Hepatic stellate cell (primary cell): ENCODE measurements at regions not wholly inside any gene's neighbourhood (a gene's known extent, or its start where the extent isn't known, plus 50 kb on each side); places are given as distances from the start of the nearest gene placed in this dataset.
A peak's percentile ranks its signal among the peaks of the same experiment; 100 is the strongest.

Experiments used
- DNase-seq: peaks from one replicate; pipeline ENCODE4 v3.0.0; 2011; ENCODE audit warnings: low spot score

DNA sequence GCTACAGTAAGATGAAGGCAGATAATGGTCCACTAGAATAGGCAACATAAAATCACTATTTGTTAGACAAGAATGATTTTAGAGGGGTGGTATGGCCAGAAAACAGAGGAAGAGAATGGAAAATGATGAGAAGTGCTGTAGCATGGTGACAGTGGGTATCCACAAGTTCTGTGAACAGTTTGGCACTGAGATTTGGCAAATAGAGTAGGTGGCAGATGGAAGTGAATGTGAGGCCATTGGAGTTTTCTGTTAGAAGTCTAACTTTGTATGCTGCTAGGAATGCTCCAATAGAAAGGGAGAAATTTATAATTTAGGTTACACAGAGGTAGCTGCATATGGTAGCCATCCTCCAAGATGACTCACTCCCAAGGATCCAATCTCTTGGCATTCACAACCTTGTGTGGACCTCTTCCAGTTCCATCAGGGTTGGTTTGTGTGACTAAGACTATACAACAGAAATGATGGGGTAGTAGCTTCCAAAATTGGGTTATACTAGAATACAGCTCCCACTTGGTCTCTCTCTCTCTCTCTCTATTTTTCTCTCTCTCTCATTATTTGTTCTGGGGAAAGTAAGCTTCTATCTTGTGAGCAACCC, 646.9 kb upstream of the ZNF608 start:
- no peak for DNase-seq

DNA sequence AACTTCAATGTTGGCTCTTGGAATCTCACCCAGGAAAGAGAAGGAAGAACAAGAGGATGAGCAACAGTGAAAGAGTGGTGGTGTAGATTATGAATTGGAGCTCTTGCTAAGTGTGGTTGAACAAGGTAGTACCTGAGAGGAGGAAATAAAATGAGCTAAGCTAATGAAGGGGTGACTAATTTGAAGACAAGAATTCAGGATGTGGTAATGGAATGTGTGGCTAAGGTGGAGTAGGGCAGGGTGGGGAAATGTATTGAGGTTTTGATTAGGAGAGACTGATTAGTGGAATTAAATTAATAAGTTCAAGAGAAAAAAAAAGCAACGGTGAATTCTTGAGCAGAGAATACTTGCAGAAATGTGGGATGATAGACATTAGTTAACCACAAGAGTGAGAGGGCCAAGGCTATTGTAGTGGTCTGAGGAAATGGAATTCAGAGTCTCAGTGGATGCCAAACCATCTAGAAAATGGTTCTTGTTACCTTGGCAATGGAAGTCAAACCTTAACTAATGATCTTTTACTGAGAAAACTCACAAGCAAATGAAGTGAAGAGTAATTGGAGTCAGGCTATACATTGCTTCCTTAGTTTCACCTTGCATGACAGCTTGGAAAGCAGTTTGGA, 648.3 kb upstream of the ZNF608 start:
- DNase-seq = no peak

DNA sequence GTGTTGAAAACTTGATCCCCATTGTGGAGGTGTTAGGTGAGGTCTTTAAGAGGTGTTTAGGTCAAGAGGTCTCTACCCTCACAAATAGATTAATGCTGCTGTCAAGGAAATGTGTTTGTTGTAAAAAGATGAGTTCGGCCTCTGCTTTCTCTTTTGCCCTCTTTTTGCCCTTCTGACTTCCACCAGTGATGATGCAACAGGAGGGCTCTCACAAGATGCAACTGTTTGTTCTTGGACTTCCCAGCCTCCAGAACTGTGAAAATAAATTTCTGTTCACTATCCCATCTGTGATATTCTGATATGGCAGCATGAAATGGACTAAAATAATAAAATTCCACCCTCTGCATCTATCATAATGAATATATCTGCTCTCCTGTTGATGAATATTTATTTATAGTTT, 650.0 kb upstream of the ZNF608 start:
- DNase-seq = no peak

DNA sequence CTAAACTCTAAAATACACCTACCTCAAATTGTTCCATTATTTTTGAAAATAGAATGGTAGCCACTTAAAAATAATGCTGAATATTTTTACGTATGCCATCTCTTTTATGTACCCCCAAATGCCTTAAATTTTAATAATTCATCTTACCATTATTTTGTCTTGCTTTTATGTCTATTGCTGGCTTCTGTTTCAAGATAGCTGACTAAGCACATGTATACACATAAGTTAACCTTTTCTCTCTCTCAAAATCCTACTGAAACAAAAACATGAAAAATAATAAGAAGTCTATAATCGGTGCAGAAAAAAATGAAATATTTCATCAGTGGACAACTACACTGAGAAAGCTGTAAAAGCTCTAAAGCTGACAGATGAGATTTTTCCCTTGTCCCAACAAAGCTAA, 652.0 kb upstream of the ZNF608 start:
- DNase-seq = no peak

DNA sequence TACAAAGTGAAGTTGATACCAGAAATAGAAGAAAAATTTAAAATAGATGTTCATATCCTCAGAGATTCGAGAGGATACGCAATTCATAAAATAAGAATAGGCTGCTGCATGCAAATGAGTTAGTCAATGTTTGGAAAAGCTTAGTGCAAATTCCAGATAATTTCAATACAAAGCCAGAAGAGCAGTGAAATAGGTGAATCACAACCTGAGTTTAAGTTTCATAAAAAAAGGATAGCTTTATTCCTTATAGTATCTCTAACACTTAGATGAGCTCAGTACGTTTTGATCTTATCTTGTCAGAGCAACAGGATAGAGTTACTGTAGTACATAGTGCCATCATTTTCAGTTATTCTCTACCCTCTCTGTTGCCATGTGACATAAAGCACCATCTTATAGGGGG, 653.4 kb upstream of the ZNF608 start:
- no peak for DNase-seq

DNA sequence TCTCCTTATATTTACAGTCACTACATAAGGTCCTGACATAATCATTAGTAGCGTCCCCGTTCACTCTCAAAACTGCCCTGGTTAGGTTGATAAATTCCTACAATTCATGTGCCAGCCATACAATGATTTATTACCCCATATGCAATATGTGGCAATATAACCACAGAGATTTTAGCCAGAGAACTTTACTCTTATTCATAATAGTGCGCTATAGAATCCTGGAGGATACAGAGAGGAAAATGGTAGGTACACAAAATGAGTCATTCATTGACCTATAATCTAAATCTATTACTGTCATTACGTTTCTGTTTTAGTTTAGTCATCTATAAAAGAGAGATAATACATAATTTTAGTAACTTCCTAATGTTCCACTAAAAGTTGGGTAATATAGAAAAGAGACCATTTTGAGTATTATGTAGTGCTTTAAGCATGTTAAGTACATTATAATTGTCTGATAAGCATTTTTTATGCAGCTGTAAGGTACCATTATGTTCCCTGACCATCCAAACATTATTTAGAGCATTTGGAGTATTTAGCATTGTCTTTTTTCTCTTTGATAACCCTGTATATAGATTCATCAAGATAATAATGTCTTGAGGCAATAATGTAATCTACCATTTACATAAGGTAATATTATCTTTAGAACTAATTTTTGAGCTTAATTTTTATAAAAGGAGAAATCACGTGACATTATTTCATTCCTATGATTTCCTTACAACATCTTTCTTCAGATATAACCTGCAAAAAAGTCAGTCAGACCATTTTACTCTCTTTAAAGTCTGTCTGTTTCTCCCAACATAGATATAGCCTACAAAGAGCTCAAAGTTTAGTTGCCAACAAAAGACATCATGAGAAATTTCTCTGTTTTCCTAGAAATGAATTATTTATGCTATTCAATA, 655.5 kb upstream of the ZNF608 start:
- no peak for DNase-seq

DNA sequence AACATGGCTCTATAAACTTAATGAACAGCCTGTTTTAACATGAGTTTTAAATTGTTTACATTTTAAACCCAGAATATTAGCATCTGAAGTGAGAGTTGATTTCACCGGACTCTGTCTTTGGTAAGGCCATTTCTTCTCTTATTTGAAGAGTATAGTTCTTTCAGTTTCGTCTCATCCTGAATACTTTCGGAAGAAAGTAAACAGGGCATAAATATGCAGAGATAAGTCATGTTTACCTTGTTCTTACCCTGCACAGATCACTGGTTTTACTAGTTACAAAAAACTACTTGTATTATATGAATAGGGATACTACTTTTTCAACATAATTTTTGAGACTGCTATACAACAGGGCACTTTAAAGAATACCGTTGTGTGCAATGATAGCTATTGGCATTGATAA, 656.3 kb upstream of the ZNF608 start:
- no peak for DNase-seq

DNA sequence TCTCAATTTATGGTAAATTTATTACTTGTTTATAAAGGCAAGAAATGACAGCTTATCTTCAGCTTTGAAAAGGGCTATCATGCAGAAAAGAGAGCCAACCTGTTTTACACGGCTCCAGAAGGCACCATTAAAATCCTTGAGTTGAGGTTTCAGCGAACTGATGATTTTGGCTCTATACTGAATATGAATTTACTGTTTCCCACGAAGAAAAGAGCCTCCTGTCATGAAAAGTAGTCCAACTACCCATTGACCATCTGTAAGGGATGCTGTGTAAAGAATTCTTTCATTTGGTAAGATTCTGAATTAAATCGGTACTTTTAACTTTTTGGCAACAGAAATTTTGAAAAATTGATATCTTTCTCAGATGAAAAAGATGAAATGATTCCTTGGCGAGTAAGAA, 657.6 kb upstream of the ZNF608 start:
- DNase-seq = no peak

DNA sequence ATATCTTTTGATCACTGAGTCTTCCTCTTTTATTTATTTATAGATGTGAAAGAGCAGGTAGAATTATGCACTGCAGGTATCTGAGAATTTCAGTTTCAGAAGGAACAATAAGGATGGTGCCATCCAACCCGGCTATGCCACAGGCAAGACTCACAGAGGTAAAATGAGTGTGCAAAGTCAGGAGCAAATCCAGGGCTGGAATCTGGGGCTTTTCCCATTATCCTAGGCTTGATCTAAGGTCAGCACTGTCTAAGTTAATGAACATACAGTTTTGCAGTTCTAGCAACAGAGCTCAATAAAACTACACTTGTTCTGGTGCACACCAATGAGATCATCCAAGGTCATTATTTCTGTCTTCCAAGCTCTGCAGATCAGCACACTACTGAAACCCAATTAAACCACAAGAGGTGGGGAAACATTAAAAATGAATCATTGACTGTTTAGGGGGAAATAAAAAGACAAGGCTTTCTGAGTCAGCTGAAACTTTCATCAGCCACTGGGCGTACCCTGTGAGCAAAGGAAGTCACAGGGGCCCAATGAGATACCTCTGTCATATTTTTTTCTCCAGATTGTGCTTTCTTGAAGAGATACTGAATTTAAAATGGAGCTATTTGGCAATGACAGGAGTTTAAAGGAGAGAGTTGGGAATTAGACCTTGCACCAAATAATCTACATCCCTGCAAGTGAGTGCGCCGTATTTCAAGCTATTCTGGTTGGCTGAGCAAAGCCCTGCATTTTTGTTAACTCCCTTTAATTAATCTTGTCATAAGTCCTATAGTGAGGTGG, 662.2 kb upstream of the ZNF608 start:
- DNase-seq = peak; percentile 17

DNA sequence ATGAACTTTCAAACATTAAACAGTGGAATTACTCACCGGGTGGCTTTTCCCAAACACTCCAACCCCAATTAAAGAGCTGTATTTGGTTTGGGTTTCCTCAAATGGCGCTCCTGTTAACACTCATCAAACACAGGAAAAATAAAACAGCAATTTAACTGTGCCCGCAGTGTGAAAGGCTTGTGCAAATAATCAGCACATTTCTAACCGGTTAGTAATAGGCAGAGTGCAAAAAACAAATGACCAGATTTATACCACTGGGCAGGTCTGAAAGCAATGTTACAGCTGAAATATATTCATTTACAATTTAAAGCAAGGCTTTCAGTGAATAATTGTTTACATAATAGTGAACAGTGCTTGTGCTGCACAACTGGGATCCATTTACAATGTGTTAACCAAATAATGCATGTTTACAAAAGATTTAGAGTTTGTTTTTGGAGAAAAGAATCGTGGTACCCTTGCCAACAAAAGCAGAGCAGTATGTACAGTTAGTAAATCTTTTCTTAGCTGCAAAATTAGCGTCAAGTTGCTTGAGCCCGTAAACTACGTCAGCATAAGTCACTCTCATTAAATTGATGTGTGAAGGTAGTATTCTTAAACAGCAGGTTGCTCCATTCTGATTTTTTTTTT, 662.9 kb upstream of the ZNF608 start:
- DNase-seq = no peak

DNA sequence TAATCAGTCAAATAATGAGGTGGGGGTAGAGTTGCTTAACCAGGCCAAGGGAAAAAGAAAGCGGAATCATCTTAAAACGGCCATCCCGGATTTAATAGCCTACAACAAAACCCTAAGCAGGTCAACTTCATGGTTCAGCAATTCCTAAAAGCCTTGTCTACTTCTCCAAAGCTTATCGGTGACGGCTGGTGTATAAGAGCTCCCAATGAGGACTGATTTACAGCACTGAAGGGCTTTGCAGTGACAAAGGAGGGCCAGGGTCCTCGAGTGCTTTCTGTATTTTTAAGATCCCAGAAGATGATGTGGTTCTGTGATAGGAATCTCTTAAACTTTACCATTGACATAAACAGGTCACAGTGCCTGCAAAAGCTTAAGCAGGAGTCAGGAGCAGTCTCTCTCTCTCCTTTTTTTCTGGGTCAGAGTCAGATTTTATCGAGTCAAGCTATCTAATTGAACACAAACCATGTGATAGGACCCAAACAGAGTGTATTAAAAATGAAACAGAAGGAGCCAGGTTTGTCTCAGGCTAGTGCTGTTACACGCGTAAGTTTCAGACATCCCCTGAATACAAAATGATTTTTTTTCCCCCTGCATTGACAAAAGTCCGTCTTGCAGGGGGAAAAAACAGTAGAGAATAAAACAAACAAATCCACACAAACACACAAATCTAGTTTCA, 663.6 kb upstream of the ZNF608 start:
- no peak for DNase-seq

DNA sequence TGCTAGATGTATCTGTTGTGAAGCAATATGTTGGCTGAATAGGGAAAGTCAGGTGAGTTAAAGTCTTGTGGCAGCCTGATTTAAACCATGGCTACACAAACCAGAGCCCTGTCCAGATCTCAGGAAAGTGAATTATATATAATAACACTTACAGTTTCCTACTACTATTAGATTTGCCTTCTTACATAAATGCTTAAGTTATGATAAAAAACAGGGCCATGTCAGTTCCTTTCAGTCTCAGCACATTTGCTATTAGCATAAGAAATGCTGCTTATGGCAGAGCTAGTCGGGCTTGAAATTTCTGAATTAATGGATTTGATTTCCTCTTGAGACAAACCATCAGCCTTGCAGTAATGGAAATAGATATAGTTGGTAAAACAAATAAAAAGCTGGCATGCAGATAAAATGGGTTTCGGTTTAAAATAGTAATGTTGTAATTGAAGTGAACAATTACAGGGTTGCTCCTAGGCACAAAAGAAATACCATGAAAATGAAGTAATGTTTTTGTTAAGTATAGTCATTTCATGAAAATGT, 664.2 kb upstream of the ZNF608 start:
- peak; percentile 11 for DNase-seq

DNA sequence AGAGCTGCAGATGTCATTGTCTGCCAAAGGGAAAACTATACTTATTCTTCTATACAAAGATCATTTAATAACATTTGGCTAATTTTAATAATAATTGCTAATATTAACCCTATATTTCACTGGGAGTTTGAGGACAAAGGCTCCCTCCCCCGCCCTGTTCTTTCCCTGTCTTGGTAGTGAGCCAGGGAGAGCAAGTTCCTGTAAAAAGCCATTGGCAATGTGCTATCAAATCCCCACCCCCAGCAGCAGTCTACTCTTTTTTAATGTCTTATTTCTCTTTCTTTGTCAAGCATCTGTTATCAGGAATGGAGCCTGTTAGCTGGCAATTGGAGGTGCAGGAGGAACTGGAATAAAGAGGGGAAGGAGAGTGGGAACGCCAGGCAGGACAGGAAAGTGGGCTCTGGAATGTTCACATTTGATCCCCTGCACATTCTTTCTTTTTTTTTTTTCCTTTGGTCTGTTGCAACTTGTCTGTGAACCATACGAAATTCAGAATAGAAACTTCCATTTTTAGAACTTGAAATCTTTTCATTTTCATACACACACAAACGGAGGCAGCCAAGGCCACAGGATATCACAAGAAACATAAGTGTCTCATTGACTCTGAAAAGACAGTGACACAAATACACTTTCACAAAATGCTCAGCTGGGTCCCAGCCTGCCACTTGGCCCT, 664.8 kb upstream of the ZNF608 start:
- no peak for DNase-seq

DNA sequence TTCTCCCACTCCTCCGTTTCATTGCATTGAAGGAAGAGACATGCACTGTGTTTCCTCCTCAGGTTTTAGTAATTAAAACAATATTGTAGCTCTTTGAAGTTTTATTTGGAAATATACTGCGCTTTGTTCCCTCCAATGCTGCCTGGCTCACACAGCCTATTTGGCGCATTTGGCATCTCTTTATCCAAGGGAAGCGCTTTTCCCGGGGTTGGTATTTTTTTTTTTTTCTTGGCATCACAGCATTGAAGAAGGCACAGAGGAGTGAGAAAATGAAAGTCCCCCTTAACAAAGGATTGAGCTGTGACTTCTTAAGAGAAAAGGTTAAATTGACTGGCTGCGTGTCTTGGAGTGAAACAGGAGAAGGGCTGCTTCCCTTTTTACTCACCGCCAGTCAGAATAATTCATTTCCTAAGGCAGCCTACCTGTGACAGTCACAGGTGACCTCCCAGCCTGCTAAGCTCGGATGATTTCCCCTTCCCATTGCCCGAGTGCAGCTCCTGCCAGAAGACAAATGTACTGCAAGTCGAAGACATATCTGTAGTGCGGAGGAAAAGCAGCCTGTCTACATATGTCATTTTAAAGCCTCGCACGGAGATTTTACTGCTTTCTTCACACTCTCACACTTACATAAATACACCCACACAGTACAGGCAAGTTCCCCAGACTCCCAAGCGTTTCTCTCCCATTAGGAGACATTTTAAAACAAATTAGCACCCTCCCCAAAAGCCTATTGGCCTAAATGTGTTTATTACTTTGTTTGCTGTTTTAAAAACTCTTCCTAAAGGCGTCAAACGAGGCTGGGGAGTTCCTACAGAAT, 665.5 kb upstream of the ZNF608 start:
- DNase-seq = no peak

DNA sequence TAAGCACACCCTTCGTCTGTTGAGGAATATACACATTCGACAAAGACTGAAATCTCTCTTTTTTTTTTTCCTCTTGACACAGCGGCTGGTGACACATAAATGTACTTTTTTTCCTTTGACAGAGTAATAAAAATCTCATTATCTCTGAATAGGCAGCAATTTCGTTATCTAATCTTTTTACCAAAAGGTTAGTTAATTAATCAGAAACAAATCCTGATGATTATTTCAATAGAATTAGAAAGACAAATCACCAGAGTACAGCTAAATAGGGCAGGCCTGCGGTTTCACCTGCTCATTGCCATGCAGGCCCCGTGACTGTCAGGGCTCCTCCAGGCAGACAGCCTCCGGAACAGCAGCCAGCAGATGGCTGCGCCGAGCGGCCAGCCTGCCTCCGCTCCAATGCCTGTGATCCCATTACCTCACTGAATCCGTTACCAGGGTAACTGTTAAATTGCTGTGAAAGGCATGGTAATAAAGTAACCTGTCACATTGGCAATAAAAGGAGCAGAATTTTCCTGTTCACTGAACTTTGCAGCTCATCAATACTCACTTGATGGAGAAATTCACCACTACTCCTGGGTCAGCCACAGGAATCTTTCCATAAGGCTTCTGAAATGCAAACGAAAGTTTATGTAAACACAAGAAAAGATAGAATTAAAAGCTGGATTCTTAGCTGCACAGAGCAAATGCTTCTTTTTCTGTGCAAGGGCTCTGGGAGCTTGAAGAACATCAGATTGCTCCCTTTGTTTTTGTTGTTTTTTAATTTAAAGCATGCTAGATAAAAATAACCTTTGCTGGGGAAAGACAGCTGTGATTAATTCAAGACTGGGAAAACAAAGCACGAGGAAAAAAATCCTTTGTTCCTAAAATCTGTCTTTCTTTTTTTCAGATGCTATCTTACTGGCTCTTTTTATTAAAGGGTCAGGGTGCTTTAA, 666.4 kb upstream of the ZNF608 start:
- DNase-seq = peak; percentile 57

DNA sequence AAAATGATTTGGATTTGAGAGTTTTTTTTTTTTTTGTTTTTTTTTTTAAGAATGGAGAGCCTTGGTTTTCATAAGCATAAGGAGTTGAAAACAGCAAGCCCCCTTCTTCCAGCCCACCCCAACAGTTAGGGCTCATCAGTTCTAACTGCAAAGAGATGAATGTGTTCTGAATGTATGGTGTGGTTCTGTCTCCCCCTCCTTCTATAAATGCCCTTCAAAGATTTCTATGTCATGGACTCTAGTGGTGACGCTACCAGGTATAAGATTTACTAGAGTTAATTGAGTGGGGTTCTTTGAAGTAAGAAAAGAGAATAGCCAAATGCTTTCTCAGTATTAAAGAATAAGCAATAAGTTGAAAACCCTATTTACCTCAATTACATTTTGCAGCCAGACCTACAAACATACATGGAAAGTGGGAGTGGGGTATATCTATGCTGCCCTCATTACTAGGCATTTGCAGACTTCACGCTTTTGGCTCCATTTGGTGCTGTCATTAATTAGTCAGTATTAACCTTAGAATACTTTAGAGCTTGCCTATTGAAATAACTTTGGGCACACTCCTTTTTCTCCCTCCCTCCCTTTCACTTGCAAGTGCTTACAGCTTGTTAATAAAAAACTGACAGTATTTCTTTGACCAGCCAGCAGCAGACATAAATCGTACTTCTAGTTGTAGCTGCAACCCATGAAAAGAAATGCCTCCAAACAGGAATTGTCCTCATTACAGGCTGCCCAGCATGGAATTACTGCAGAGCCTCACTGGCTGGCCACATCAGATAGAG, 667.2 kb upstream of the ZNF608 start:
- no peak for DNase-seq

DNA sequence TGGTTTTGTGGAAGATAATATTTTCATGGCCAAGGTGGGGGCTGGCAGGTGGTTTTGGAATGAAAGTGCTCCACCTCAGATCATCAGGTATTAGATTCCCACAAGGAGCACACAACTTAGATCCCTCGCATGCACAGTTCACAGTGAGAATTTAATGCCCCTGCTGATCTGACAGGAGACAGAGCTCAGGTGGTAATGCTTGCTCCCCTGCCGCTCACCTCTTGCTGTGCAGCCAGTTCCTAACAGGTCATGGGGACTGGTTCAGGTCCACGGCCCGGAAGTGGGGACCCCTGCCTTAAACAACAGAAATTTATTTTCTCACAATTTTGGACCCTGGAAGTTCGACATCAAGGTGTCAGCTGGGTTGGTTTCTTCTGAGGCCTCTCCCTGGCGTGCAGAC, 668.7 kb upstream of the ZNF608 start:
- no peak for DNase-seq

DNA sequence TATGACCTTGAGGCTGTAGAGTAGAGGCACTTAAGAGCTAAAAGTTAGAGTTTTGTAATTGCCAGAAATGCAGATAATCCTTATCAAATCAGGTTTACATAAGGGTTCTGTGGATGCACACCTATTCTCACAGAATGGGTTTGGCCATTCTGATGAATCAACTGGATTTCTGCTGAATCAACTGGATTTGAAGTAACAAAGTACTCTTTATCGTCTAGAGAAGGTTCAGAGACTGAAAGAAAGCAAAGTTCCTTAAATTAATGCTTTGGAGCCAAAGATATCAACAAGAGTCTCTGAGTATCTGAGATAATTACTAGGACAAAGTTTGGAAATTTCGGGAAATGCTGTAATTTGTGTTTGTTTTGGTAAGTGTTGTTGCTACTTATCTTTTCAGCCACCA, 669.6 kb upstream of the ZNF608 start:
- DNase-seq = no peak
